GM12891 (cell line): ENCODE measurements at regions not wholly inside any gene's neighbourhood (a gene's known extent, or its start where the extent isn't known, plus 50 kb on each side); places are given as distances from the start of the nearest gene placed in this dataset.

ENCODE experiments used
- PAX5 ChIP-seq: IDR thresholded peaks from 2 replicates; pipeline ENCODE4 v1.6.1; 2011; ENCODE audit warnings: low read length, moderate library complexity, mild to moderate bottlenecking; ENCODE audit not compliant: insufficient read depth, severe bottlenecking
- POLR2A ChIP-seq: IDR thresholded peaks from 2 replicates; pipeline ENCODE4 v1.6.1; 2011; ENCODE audit warnings: low read depth, low read length, control low read depth
- POLR2AphosphoS5 ChIP-seq: IDR thresholded peaks from 2 replicates; pipeline ENCODE4 v1.6.1; 2011; ENCODE audit warnings: low read depth, low read length, control low read depth
- SPI1 ChIP-seq: IDR thresholded peaks from 2 replicates; pipeline ENCODE4 v1.6.1; 2011; ENCODE audit warnings: low read depth, low read length, control low read depth
- TAF1 ChIP-seq: IDR thresholded peaks from 2 replicates; pipeline ENCODE4 v1.6.1; 2011; ENCODE audit warnings: low read depth, low read length, control low read depth

- TF ChIP-seq POLR2A (no peak), TAF1 (no peak), POLR2AphosphoS5 (no peak), PAX5 (no peak), SPI1 (no peak)
Measured at GRCh38 chr20:51931371-51931781, 129.1 kb upstream of the SALL4 start.
